22Rv1 (cell line): ENCODE measurements at regions not wholly inside any gene's neighbourhood (a gene's known extent, or its start where the extent isn't known, plus 50 kb on each side); places are given as distances from the start of the nearest gene placed in this dataset.

ENCODE experiments used
- H3K27ac ChIP-seq: fragments of 450-650 bp; 2 replicates; pipeline ENCODE4 v1.5.1; 2017
- CTCF ChIP-seq: fragments of 450-650 bp; IDR thresholded peaks from 2 replicates; pipeline ENCODE4 v1.5.1; 2017; ENCODE audit warnings: mild to moderate bottlenecking
- ZFX ChIP-seq: fragments of 450-650 bp; IDR thresholded peaks from 2 replicates; pipeline ENCODE4 v1.6.1; 2017; ENCODE audit warnings: antibody characterized with exemption, borderline replicate concordance

- TF ChIP-seq CTCF = no peak
- TF ChIP-seq ZFX = no peak
These were observed 120.0 kb upstream of the TCERG1L start for GRCh38 chr10:131431533-131431932.

GRCh38 chr10:131431978-131432690, 120.6 kb upstream of the TCERG1L start:
- no peak overlapping the region for H3K27ac ChIP-seq
- TF ChIP-seq ZFX = no peak
- TF ChIP-seq CTCF = no peak

More at GRCh38 chr10:131431533-131431932, 120.0 kb upstream of the TCERG1L start:
- no peak overlapping the region for H3K27ac ChIP-seq

GRCh38 chr10:131433568-131433967, 122.0 kb upstream of the TCERG1L start:
- H3K27ac ChIP-seq = no peak overlapping the region
- no peak for TF ChIP-seq CTCF
- TF ChIP-seq ZFX = no peak

- H3K27ac ChIP-seq = no peak overlapping the region
- TF ChIP-seq ZFX = no peak
These were observed 123.7 kb upstream of the TCERG1L start for GRCh38 chr10:131435232-131435631.

- H3K27ac ChIP-seq = no peak overlapping the region
- TF ChIP-seq CTCF (no peak), ZFX (no peak)
These were observed 124.4 kb upstream of the TCERG1L start for GRCh38 chr10:131435760-131436457.

GRCh38 chr10:131436458-131436857, 124.9 kb upstream of the TCERG1L start:
- TF ChIP-seq ZFX = no peak
- TF ChIP-seq CTCF = no peak
- no peak overlapping the region for H3K27ac ChIP-seq

- H3K27ac ChIP-seq = no peak overlapping the region
- no peak for TF ChIP-seq CTCF
- TF ChIP-seq ZFX = no peak
These were observed 126.3 kb upstream of the TCERG1L start for GRCh38 chr10:131437556-131438475.
